ENCODE measurements at regions not wholly inside any gene's neighbourhood (a gene's known extent, or its start where the extent isn't known, plus 50 kb on each side); places are given as distances from the start of the nearest gene placed in this dataset.

- no peak for TF ChIP-seq ZBTB33 (IDR thresholded peaks at IDR 0.05; ENCODE audit: extremely low read depth, insufficient replicate concordance, low read length)
Measured at GRCh38 chr7:46912692-46913091, 669.2 kb downstream of the TNS3 start (continued).

GRCh38 chr7:46909601-46910051 lies 672.3 kb downstream of the TNS3 start:
- Histone ChIP-seq H3K27me3 (ENCODE audit: insufficient read depth, low read length) (no peaks in the 10 kb centered on the region), H3K79me2 (ENCODE audit: insufficient read depth, low read length) (no peaks in the 10 kb centered on the region), H3K9ac (ENCODE audit: low read length) (no peak overlapping the region), H3K9me2 (ENCODE audit: insufficient read depth) (no peaks in the 10 kb centered on the region), H3K27ac (ENCODE audit: low read depth, low read length) (no peak overlapping the region), H3K9me3 (ENCODE audit: control insufficient read depth in 1 of 2, insufficient read depth in 1 of 2, low read depth in 1 of 2, low read length in 2 of 2) (no peaks in the 10 kb centered on the region), H3K36me3 (ENCODE audit: control insufficient read depth in 1 of 2, insufficient read depth in 2 of 2, low read length in 2 of 2) (no peaks in the 10 kb centered on the region), H2AFZ (ENCODE audit: low read depth, low read length, poor library complexity, severe bottlenecking) (no peak overlapping the region), H3K4me1 (ENCODE audit: control insufficient read depth in 1 of 2, insufficient read depth in 2 of 2, low read length in 2 of 2) (peaks cover 4 to 12% of the 10 kb centered on the region in 2 experiments; a peak in 2 of 4 replicates), H3K4me3 (replicated peaks in 1 of 2; ENCODE audit: low read depth in 1 of 2, low read length in 2 of 2) (no peak overlapping the region), H4K20me1 (ENCODE audit: insufficient read depth) (no peaks in the 10 kb centered on the region), H3K4me2 (ENCODE audit: low read length) (0 out of 2 replicates have a peak overlapping the region, but pooled peaks have one; percentile 9)
- ChIA-PET CTCF (no interaction called here), RAD21 (ENCODE audit: low non-redundant PET in 1 of 2, low total read pairs in 2 of 2, uncharacterized antibody in 2 of 2, unreplicated experiment in 2 of 2) (no interaction called here), POLR2A (no interaction called here)
- DNase-seq (ENCODE audit: low read depth, low spot score) (no peak), ATAC-seq (no peak)
- intact Hi-C loops (cut with micrococcal nuclease), result no loop called here
- no TSS peak for BruUV-seq (replicated peaks)
- TF ChIP-seq FOSL1 (IDR thresholded peaks at IDR 0.05; ENCODE audit: low read depth) (peak; percentile 32; the same call in 1 of the 2 replicates), RAD21 (IDR thresholded peaks at IDR 0.05; ENCODE audit: low read depth) (no peak), SP1 (IDR thresholded peaks at IDR 0.05; ENCODE audit: low read depth) (peak; percentile 8; the same call in 1 of the 2 replicates), TCF7L2 (IDR thresholded peaks at IDR 0.05; ENCODE audit: borderline replicate concordance, extremely low read depth, insufficient read depth, insufficient read length) (no peak), CTCF (IDR thresholded peaks at IDR 0.05 in 2 of 3, conservative IDR thresholded peaks at IDR 0.05 in 1 of 3; ENCODE audit: borderline replicate concordance in 1 of 3, insufficient read depth in 1 of 3, low read depth in 2 of 3, low read length in 2 of 3) (no peak), MAX (IDR thresholded peaks at IDR 0.05) (no peak)
